BE2C (cell line): ENCODE measurements at regions not wholly inside any gene's neighbourhood (a gene's known extent, or its start where the extent isn't known, plus 50 kb on each side); places are given as distances from the start of the nearest gene placed in this dataset.

Experiments
- DNase-seq: peaks from one replicate; pipeline ENCODE4 v3.0.0-alpha.2; 2020
- H3K27me3 ChIP-seq: fragments of 250-450 bp; sonication (Bioruptor Pico); 2 replicates; pipeline ENCODE4 v1.5.1; 2020; ENCODE audit warnings: mild to moderate bottlenecking
- H3K36me3 ChIP-seq: fragments of 250-450 bp; sonication (Bioruptor Pico); 2 replicates; pipeline ENCODE4 v1.5.1; 2020; ENCODE audit warnings: mild to moderate bottlenecking
- H3K4me1 ChIP-seq: fragments of 250-450 bp; sonication (Bioruptor Pico); 2 replicates; pipeline ENCODE4 v1.5.1; 2020
- H3K4me3 ChIP-seq: 2 replicates; pipeline ENCODE4 v1.5.1; 2011; ENCODE audit warnings: low read depth, low read length
- H3K9me3 ChIP-seq: fragments of 250-450 bp; sonication (Bioruptor Pico); 2 replicates; pipeline ENCODE4 v1.5.1; 2020
- CTCF ChIP-seq: IDR thresholded peaks from 2 replicates; pipeline ENCODE4 v1.5.1; 2012; ENCODE audit warnings: mild to moderate bottlenecking, low read depth, low read length

- H3K27me3 ChIP-seq = no peaks in the 10 kb centered on the region
- no peaks in the 10 kb centered on the region for H3K36me3 ChIP-seq
- no peak for TF ChIP-seq CTCF
- H3K9me3 ChIP-seq = no peaks in the 10 kb centered on the region
- no peaks in the 10 kb centered on the region for H3K4me1 ChIP-seq
- H3K4me3 ChIP-seq = no peak overlapping the region
- no peak for DNase-seq
Observed at GRCh38 chr18:39692367-39693015, 2126.9 kb upstream of the CELF4 start.

- no peak for DNase-seq
- Histone ChIP-seq H3K9me3 (no peaks in the 10 kb centered on the region), H3K36me3 (no peaks in the 10 kb centered on the region), H3K27me3 (no peaks in the 10 kb centered on the region), H3K4me1 (no peaks in the 10 kb centered on the region), H3K4me3 (no peak overlapping the region)
- TF ChIP-seq CTCF = no peak
Observed at GRCh38 chr18:39685303-39685902, 2119.8 kb upstream of the CELF4 start.

- DNase-seq = no peak
- Histone ChIP-seq H3K4me1 (no peaks in the 10 kb centered on the region), H3K36me3 (no peaks in the 10 kb centered on the region), H3K9me3 (no peaks in the 10 kb centered on the region), H3K27me3 (no peaks in the 10 kb centered on the region), H3K4me3 (no peak overlapping the region)
- TF ChIP-seq CTCF = no peak
Observed at GRCh38 chr18:39681061-39681460, 2115.5 kb upstream of the CELF4 start.

GRCh38 chr18:39675906-39676305, 2110.3 kb upstream of the CELF4 start:
- H3K4me3 ChIP-seq = no peak overlapping the region
- TF ChIP-seq CTCF = no peak
- no peaks in the 10 kb centered on the region for H3K27me3 ChIP-seq
- DNase-seq = no peak
- H3K4me1 ChIP-seq = no peaks in the 10 kb centered on the region
- H3K36me3 ChIP-seq = no peaks in the 10 kb centered on the region
- no peaks in the 10 kb centered on the region for H3K9me3 ChIP-seq

GRCh38 chr18:39675368-39675767, 2109.8 kb upstream of the CELF4 start:
- no peak for DNase-seq
- H3K4me3 ChIP-seq = no peak overlapping the region
- H3K27me3 ChIP-seq = no peaks in the 10 kb centered on the region
- no peak for TF ChIP-seq CTCF
- H3K4me1 ChIP-seq = no peaks in the 10 kb centered on the region
- H3K36me3 ChIP-seq = no peaks in the 10 kb centered on the region
- H3K9me3 ChIP-seq = no peaks in the 10 kb centered on the region

- TF ChIP-seq CTCF = no peak
- DNase-seq = no peak
- Histone ChIP-seq H3K4me1 (no peaks in the 10 kb centered on the region), H3K9me3 (no peaks in the 10 kb centered on the region), H3K36me3 (no peaks in the 10 kb centered on the region), H3K27me3 (no peaks in the 10 kb centered on the region), H3K4me3 (no peak overlapping the region)
Observed at GRCh38 chr18:39672171-39672570, 2106.6 kb upstream of the CELF4 start.
